Activated CD8-positive, alpha-beta memory T cell treated with anti-CD3 and anti-CD28 coated beads, Interleukin-2, amount 50 U/mL, for 48 hours (primary cell): ENCODE measurements at regions not wholly inside any gene's neighbourhood (a gene's known extent, or its start where the extent isn't known, plus 50 kb on each side); places are given as distances from the start of the nearest gene placed in this dataset.
"Not testable (repeated sequence)": the region's sequence is repeated elsewhere in the genome, so short reads cannot be mapped to it uniquely, and the experiment has no call there.

ENCODE experiments used
- DNase-seq: peaks from one replicate; pipeline ENCODE4 v3.0.0-alpha.2; 2020

- no peak for DNase-seq
These were observed 634.5 kb downstream of the QKI start for GRCh38 chr6:164048840-164049516.

DNA sequence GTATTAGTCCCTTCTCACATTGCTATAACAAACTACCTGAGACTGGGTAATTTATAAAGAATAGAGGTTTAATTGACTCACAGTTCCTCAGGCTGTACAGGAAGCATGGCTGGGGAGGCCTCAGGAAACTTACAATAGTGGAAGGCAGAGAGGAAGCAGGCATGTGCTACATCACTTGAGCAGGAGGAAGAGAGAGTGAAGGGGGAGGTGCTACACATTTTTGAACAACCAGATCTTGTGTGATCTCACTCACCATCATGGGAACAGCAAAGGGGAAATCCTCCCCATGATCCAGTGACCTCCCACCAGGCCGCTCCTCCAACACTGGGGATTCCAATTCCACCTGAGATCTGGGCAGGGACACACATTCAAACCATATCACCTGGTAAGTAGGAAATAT, 630.6 kb downstream of the QKI start:
- DNase-seq: no peak

DNA sequence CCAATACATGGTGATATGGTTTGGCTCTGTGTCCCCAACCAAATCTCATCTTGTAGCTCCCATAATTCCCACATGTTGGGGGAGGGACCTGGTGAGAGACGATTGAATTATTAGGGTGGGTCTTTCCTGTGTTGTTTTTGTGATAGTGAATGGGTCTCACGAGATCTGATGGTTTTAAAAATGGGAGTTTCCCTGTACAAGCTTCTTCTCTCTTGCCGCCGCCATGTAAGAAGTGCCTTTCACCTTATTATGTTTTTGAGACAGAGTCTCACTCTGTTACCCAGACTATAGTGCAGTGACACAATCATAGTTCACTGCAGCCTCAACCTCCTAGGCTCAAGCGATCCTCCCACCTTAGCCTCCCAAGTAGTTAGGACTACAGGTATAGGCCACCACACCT, 629.1 kb downstream of the QKI start:
- not testable (repeated sequence) for DNase-seq

- no peak for DNase-seq
These were observed 627.7 kb downstream of the QKI start for GRCh38 chr6:164042212-164042611.

DNA sequence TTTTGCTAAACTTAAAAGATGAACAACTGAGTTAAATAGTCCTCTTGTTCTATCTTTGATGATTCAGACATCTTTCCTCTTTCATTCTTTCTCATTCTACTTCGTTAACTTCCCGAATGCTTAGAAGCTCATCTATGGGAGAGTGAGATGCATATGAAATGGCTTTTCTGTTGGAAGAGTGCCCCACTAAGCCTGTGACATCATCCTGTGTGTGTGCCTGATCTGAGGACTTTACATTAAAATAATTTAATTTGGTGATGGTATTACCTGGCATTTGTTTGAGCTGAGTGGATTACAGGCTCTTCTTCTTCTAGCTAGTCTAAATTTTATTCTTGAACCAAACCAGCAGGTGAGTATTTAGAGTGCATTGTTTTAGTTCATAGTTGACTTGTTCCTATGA, 626.5 kb downstream of the QKI start:
- no peak for DNase-seq

DNA sequence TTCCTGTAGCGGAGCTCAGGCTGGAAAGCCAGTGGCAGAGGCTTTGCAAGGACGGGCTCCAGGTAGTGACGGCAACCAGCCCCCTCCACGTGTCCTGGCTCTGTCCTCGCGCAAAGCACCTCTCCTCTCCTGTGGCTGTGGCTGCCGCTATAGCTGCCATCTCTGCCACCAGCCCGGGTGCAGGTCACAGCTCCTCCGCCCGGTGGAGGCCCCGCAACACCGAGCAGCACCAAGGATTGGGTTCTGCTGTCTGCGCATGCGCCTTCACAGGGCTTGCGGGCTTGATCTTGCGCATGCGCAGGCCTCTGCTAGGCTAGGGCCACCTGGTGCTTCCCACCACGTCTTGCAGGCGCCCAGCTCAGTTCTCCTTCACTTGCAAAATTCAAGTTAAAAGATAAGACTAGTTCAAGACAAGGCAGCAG, 625.4 kb downstream of the QKI start:
- DNase-seq: no peak

DNA sequence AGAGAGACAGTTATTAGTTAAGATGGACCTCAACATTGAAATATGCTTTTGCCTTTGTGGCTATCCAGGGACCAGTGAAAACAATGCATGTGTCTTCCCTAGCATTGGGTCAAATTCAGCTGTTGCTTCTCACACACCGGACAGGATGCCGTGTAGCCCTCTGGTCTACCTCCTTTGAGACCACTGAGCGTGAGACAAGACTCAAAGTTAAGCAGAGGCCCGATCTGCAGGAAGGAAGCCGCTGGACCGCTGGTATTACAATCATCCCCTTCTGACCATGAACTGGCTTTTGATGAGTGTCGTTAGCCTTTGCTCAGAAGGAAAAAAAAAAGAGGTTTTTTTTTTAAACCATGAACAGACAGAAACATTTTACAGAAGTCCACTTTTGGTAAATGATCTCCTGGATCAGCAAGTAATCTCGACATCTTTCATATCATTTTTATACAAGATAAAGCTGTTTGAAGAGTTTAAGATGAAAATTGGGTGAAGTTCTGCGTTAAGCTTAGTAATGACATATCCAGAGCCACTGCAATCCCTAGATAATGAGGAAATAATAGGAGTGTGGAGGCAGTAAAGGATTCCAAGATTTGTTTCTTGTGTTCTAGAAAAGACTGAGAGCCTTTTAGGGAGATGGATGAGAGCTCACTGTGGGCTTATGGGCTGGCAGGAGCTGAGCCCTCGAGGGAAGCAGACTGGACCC, 622.8 kb downstream of the QKI start:
- no peak for DNase-seq

DNA sequence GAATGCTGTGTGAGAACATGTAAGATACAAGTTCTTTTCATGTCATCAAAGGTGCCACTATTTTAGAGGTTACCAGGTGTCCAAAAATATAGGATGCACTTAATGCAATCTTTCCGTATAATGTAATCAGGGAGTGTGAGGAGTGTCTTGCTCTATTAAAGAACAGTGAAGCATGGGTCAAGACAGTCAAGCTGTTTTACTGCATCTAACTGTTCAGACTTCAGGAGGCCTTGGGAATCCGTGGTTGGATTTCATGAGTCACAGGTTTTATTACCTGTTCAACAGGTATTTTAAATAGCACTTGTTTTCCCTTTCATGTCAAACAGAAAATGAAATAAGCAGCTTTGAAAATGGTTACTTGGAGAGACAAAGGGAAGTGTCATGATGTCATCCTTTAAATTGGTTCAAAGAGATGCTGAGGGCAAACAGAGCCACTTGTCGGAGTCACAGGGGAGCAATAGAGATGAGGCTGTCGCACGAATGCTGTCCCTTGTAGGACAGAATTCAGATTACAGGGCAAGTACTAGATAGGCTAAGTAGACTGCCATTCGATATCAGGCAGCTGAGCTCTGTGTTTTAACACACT, 621.5 kb downstream of the QKI start:
- no peak for DNase-seq

- no peak for DNase-seq
These were observed 620.2 kb downstream of the QKI start for GRCh38 chr6:164034602-164035140.

DNA sequence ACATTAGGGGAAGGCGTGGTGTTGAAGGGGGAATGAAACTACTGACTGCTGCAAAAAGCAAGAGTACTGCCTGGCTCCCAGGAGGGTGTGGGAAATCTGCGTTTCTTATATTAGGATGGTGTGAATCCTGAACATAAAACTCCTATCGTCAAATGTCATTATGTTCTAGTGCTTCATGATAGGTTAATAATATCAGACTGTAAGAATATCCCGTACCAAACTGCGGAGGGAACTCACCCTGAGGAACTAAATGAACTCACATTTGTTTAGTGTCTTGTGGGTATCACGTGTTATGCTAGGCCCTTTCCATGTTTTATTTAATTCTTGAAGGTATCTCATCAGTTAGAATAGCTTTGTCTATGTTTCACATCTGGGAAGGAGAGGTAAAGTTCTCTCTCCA, 610.7 kb downstream of the QKI start:
- DNase-seq: no peak

DNA sequence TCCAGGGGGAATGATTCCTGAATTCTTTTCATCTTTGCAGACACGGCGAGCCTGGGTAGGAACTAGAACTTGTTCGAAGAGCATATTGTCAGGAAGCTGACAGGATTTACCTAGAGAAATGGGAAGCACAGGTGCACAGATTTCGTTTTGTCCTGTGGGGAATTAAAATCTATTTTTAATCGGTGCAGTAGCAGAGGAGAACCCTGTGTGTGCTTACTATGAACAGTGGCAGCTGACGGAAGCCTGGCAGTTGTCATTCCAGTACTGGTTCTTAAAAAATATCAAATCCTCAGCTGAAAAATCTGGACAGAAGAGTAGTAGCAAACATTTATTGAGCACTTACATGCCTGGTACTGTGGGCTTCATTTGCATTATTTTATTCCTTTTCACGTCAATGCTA, 609.0 kb downstream of the QKI start:
- DNase-seq: no peak

- no peak for DNase-seq
These were observed 608.1 kb downstream of the QKI start for GRCh38 chr6:164022632-164023031.

- no peak for DNase-seq
These were observed 607.2 kb downstream of the QKI start for GRCh38 chr6:164021589-164022250.

DNA sequence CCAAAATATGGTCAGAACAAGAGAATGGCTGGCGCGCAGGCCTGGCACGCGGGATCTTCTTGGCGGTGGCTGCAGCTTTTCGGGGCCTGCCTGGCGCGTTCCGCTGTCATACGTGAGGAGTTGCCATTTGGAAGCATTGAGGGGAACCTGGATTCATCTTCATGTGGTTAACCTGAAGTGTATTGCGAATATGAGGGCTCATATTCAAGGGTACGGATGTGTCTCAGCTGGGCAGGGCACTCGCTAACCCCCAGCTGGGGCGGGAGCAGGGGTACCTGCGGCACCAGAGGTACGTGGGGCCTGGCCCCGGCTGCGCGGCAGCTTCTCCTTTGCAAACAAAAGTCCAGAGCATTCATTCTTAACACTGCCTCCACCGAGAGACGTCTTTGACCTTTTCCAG, 605.6 kb downstream of the QKI start:
- no peak for DNase-seq

DNA sequence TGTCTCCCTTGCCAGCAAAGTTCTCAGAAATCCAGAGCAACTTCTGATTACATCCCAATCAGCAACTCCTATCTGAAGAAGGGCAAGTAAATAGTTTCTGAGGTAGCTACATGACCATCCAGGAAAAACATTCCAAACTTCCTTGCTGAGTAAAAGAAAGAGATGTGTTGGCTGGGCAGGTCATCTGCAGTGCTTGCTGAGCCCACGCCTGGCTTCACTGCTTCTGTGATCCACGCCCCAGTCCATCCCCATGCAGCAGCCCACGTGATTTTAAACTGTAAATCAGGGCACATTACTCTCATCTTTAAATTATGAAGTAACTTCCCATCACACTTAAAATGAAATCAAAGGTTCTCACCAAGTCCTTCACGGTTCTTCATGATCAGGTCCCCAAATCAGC, 603.6 kb downstream of the QKI start:
- DNase-seq: no peak

GRCh38 chr6:164016056-164016455, 601.5 kb downstream of the QKI start:
- DNase-seq: no peak

DNA sequence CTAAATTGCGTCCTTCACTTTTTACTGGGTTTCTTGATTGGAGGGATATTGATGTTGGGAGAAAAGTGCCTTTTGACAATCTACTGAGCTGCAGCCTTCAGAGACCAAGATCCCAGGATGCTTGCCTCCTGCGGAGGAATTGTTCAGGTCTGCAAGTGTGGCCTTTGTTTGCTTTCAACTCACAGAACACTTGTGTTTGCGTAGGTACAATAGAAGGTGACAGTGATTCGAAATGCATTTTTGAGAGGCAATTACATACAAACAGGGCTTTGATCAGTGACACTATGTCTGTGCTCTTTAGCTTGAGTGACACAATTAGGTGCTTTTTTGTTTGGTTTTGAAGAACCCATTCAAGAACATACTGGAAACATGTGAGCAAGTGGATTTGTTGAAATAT, 600.6 kb downstream of the QKI start:
- DNase-seq: no peak

DNA sequence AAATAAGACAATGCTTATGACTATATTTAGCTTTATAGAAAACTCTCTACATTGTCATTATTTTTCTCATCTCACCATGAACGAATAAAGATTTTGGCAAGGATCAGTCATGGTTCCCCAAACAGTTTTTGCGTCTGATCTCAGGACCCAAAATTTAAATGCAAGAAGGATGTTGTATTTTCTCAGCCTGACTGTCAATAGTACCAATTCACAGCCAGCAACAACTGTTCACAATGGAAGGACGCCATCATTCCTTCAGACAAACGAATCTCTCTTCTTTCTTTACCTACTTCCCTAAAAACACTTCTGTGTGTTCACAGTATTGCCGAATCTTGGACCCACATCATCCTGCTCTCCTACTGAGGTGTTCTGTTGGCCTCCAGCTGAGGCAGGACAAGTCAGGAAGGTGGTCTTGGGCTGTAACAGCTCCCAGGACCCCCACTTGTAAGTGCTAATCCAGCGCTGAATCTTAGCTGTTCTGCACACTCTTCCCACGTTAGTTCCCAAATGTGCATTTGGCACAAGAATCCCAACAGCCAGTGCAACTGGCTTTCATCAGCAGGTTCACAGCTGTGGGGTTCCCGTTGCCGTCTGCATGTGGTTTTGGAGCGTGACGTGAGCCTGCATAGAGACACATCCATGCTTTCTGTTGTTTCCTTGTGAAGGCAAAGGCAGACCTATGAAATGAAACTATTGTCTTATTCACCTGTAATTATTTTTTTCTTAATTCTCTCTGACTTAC, 600.0 kb downstream of the QKI start:
- DNase-seq: no peak

GRCh38 chr6:164013480-164014208, 599.1 kb downstream of the QKI start:
- DNase-seq: no peak

GRCh38 chr6:164011321-164011720, 596.8 kb downstream of the QKI start:
- no peak for DNase-seq

DNA sequence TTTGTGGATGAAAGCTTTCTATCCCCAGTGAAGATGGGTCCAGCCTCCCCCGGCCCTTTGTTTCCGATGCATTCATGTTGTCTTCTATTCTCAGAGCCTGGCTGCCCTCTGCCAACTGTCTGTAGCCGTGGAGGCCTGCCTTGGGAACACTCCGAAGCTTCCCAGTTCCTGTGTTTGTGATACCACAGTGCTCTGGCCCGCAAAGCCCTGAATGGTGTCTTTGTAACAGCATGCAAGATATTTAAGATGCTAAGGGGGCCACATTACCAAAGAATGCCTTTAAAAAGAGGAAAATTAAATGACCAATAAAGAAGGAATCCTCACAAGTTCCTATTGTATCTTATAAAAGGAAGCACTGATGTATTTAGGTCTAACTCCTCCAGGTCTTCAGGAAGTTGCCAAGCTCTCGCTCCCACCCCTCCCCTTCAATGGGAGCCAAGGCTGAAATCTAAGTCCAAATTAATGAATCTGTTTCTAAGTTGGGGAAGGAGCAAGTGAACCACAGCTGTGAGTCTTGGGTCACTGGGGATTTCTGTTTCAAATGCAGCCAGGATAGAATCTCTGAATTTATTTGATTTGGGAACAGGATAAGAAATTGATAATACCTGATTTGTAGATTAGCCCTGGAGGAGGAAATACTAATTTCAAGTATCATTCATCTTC, 596.1 kb downstream of the QKI start:
- no peak for DNase-seq

DNA sequence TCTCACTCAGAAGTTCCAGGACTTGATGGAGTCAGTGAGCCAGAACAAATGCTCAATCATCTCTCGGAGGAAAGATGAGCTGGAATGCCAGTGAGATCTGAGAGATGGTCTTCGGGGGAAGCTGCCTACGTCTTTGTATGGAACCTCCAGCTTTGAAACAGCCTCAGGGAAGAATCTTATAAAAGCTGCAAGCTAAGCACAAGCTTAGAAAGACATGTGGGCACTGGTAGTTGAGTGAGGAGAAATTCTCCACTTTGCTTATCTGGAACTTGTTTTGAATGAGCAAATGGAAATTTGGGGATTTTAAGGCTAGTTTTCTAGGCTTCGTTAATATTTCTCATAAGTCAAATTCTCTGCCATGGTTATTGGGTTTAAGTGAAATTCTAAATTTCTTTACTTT, 594.4 kb downstream of the QKI start:
- DNase-seq: no peak
